ENCODE measurements at regions not wholly inside any gene's neighbourhood (a gene's known extent, or its start where the extent isn't known, plus 50 kb on each side); places are given as distances from the start of the nearest gene placed in this dataset.

- Histone ChIP-seq H3K36me3 (ENCODE audit: control insufficient read depth in 4 of 4, insufficient read depth in 3 of 4, low read depth in 1 of 4, low read length in 3 of 4) (no peaks in the 10 kb centered on the region), H3K27me3 (ENCODE audit: control insufficient read depth in 4 of 4, insufficient read depth in 4 of 4, low read length in 3 of 4) (no peaks in the 10 kb centered on the region), H3K4me3 (ENCODE audit: low read depth in 1 of 3, low read length in 3 of 3) (no peak overlapping the region), H3K9me3 (ENCODE audit: control insufficient read depth in 4 of 4, low read length in 3 of 4) (no peaks in the 10 kb centered on the region), H3K27ac (ENCODE audit: low read depth in 1 of 2, low read length in 2 of 2) (no peak overlapping the region), H3K9ac (ENCODE audit: low read depth in 1 of 2, low read length in 2 of 2) (no peak overlapping the region), H3K4me1 (ENCODE audit: control insufficient read depth in 4 of 4, insufficient read depth in 4 of 4, low read length in 3 of 4) (peaks cover 0 to 4% (median 1%) of the 10 kb centered on the region in 4 donors)
- 75% methylated on average over 3 of the region's 3 CpGs for WGBS
- no peak for TF ChIP-seq JUND (IDR thresholded peaks at IDR 0.05)
- no peak for TF ChIP-seq FOXA1 (IDR thresholded peaks at IDR 0.05)
- TF ChIP-seq REST (IDR thresholded peaks at IDR 0.05) = no peak
- TF ChIP-seq HNF4A (conservative IDR thresholded peaks at IDR 0.05) = no peak
- TF ChIP-seq HNF4G (IDR thresholded peaks at IDR 0.05) = no peak
- TF ChIP-seq NR2F2 (IDR thresholded peaks at IDR 0.05) = no peak
- TF ChIP-seq EGR1 (IDR thresholded peaks at IDR 0.05; ENCODE audit: low read depth in 2 of 2) = no peak
- TF ChIP-seq GABPA (IDR thresholded peaks at IDR 0.05 in 1 of 2, conservative IDR thresholded peaks at IDR 0.05 in 1 of 2) = no peak
- TF ChIP-seq RAD21 (IDR thresholded peaks at IDR 0.05) = no peak
- no peak for TF ChIP-seq YY1 (IDR thresholded peaks at IDR 0.05)
- TF ChIP-seq FOXA2 (IDR thresholded peaks at IDR 0.05) = no peak
- TF ChIP-seq, protein P1, sequence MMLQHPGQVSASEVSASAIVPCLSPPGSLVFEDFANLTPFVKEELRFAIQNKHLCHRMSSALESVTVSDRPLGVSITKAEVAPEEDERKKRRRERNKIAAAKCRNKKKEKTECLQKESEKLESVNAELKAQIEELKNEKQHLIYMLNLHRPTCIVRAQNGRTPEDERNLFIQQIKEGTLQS (IDR thresholded peaks at IDR 0.05) = no peak
- TF ChIP-seq SP1 (IDR thresholded peaks at IDR 0.05) = no peak
- TF ChIP-seq TAF1 (conservative IDR thresholded peaks at IDR 0.05) = no peak
- no peak for TF ChIP-seq CTCF (IDR thresholded peaks at IDR 0.05; ENCODE audit: low read depth, low read length, missing input control)
- TF ChIP-seq RXRA (IDR thresholded peaks at IDR 0.05) = no peak
- TF ChIP-seq, protein P2, sequence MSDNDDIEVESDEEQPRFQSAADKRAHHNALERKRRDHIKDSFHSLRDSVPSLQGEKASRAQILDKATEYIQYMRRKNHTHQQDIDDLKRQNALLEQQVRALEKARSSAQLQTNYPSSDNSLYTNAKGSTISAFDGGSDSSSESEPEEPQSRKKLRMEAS (IDR thresholded peaks at IDR 0.05) = no peak
- TF ChIP-seq, protein P3, sequence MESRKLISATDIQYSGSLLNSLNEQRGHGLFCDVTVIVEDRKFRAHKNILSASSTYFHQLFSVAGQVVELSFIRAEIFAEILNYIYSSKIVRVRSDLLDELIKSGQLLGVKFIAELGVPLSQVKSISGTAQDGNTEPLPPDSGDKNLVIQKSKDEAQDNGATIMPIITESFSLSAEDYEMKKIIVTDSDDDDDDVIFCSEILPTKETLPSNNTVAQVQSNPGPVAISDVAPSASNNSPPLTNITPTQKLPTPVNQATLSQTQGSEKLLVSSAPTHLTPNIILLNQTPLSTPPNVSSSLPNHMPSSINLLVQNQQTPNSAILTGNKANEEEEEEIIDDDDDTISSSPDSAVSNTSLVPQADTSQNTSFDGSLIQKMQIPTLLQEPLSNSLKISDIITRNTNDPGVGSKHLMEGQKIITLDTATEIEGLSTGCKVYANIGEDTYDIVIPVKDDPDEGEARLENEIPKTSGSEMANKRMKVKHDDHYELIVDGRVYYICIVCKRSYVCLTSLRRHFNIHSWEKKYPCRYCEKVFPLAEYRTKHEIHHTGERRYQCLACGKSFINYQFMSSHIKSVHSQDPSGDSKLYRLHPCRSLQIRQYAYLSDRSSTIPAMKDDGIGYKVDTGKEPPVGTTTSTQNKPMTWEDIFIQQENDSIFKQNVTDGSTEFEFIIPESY (IDR thresholded peaks at IDR 0.05) = no peak
- no peak for DNase-seq (ENCODE audit: low spot score)
Measured at GRCh38 chr17:27233059-27233458, 60.9 kb upstream of the WSB1 start.

Data from liver (tissue), 8 donors.